ENCODE measurements at regions not wholly inside any gene's neighbourhood (a gene's known extent, or its start where the extent isn't known, plus 50 kb on each side); places are given as distances from the start of the nearest gene placed in this dataset.

- ChIA-PET POLR2A (no interaction called here), CTCF (interaction anchor here (0.6 kb wide), 1 partner anchor 274 kb away, joined by 3 read pairs; no protein-coding TSS in a partner anchor)
- Histone ChIP-seq H3K4me3 (ENCODE audit: low read depth, low read length) (no peak overlapping the region), H3K9me3 (ENCODE audit: control insufficient read depth, insufficient read depth, low read depth, low read length) (no peaks in the 10 kb centered on the region), H3K36me3 (ENCODE audit: control insufficient read depth in 2 of 2, insufficient read depth in 1 of 2, low read length in 2 of 2) (no peaks in the 10 kb centered on the region), H3K4me1 (ENCODE audit: control insufficient read depth, insufficient read depth, low read length) (no peaks in the 10 kb centered on the region), H3K27ac (ENCODE audit: extremely low read depth, low read depth, low read length) (no peak overlapping the region)
- no peak for TF ChIP-seq SALL2 (tag by site-specific recombination; IDR thresholded peaks at IDR 0.05; ENCODE audit: borderline replicate concordance)
- no peak for TF ChIP-seq ZNF211 (tag by site-specific recombination; IDR thresholded peaks at IDR 0.05; ENCODE audit: low read depth)
- TF ChIP-seq TSHZ1 (tag by site-specific recombination; IDR thresholded peaks at IDR 0.05; ENCODE audit: borderline replicate concordance): no peak
- TF ChIP-seq ZNF23 (tag by site-specific recombination; IDR thresholded peaks at IDR 0.05; ENCODE audit: borderline replicate concordance): no peak
- TF ChIP-seq YY2 (tag by site-specific recombination; IDR thresholded peaks at IDR 0.05): no peak
- TF ChIP-seq ZNF19 (tag by site-specific recombination; IDR thresholded peaks at IDR 0.05; ENCODE audit: low read depth): no peak
- no peak for TF ChIP-seq ZSCAN18 (tag by site-specific recombination; IDR thresholded peaks at IDR 0.05)
- TF ChIP-seq HOXD13 (CRISPR knock-in tag; IDR thresholded peaks at IDR 0.05; ENCODE audit: borderline replicate concordance): no peak
- TF ChIP-seq MEIS1 (CRISPR knock-in tag; IDR thresholded peaks at IDR 0.05; ENCODE audit: borderline replicate concordance): no peak
- no peak for TF ChIP-seq ZNF433 (tag by site-specific recombination; IDR thresholded peaks at IDR 0.05; ENCODE audit: low read depth)
- TF ChIP-seq PRDM2 (tag by site-specific recombination; IDR thresholded peaks at IDR 0.05; ENCODE audit: borderline replicate concordance): no peak
- TF ChIP-seq ZNF311 (tag by site-specific recombination; IDR thresholded peaks at IDR 0.05; ENCODE audit: borderline replicate concordance): no peak
- no peak for TF ChIP-seq ZNF174 (tag by site-specific recombination; IDR thresholded peaks at IDR 0.05)
- TF ChIP-seq SP7 (tag by site-specific recombination; IDR thresholded peaks at IDR 0.05): no peak
- no peak for TF ChIP-seq ZSCAN16 (tag by site-specific recombination; IDR thresholded peaks at IDR 0.05)
Observed at GRCh38 chr6:67411036-67411435, 1224.0 kb upstream of the ADGRB3 start.

- Histone ChIP-seq H3K4me3 (ENCODE audit: low read depth, low read length) (no peak overlapping the region), H3K36me3 (ENCODE audit: control insufficient read depth in 2 of 2, insufficient read depth in 1 of 2, low read length in 2 of 2) (no peaks in the 10 kb centered on the region), H3K27ac (ENCODE audit: extremely low read depth, low read depth, low read length) (no peak overlapping the region), H3K4me1 (ENCODE audit: control insufficient read depth, insufficient read depth, low read length) (no peaks in the 10 kb centered on the region), H3K9me3 (ENCODE audit: control insufficient read depth, insufficient read depth, low read depth, low read length) (no peaks in the 10 kb centered on the region)
- CTCF ChIA-PET: no interaction called here
- POLR2A ChIA-PET: no interaction called here
- no peak for TF ChIP-seq ZNF704 (tag by site-specific recombination; IDR thresholded peaks at IDR 0.05)
- peak; percentile 73 for TF ChIP-seq ZNF585B (tag by site-specific recombination; IDR thresholded peaks at IDR 0.05)
- no peak for TF ChIP-seq SP7 (tag by site-specific recombination; IDR thresholded peaks at IDR 0.05)
- TF ChIP-seq ZNF391 (tag by site-specific recombination; IDR thresholded peaks at IDR 0.05; ENCODE audit: borderline replicate concordance, low read depth): no peak
- no peak for TF ChIP-seq MEIS1 (CRISPR knock-in tag; IDR thresholded peaks at IDR 0.05; ENCODE audit: borderline replicate concordance)
- TF ChIP-seq ZNF530 (tag by site-specific recombination; IDR thresholded peaks at IDR 0.05; ENCODE audit: low read depth): no peak
- no peak for TF ChIP-seq ZNF423 (tag by site-specific recombination; IDR thresholded peaks at IDR 0.05)
- TF ChIP-seq HIC1 (tag by site-specific recombination; IDR thresholded peaks at IDR 0.05): no peak
Observed at GRCh38 chr6:67394254-67394653, 1240.8 kb upstream of the ADGRB3 start.

All from HEK293 (cell line).